Adrenal gland (tissue), 9 donors: ENCODE measurements at regions not wholly inside any gene's neighbourhood (a gene's known extent, or its start where the extent isn't known, plus 50 kb on each side); places are given as distances from the start of the nearest gene placed in this dataset.

Source experiments
- DNase-seq, 7 donors: peaks; one replicate each; pipeline ENCODE4 v3.0.0-alpha.2; 2019 to 2020
- H3K27ac ChIP-seq, 5 donors: fragments of 200-600 bp; sonication (generic) in 4 of 5; 1 replicate in 3 of 5; 2 replicates in 2 of 5; pipeline versions ENCODE4 v1.5.1 to v1.8.0; 2016 to 2020; ENCODE audit warnings: mild to moderate bottlenecking in 1 of 5
- H3K27me3 ChIP-seq: fragments of 200-600 bp; 2 replicates; pipeline ENCODE4 v1.8.0; 2021
- H3K36me3 ChIP-seq, 2 donors: fragments of 200-600 bp; replicated peaks in 1 of 2; 1 replicate in 1 of 2; 2 replicates in 1 of 2; pipeline versions ENCODE4 v1.5.1 to v1.8.0; 2018 to 2022
- H3K4me1 ChIP-seq, 2 donors: fragments of 200-600 bp; replicated peaks in 1 of 2; 1 replicate in 1 of 2; 2 replicates in 1 of 2; pipeline versions ENCODE4 v1.5.1 to v1.8.0; 2018 to 2021
- H3K4me3 ChIP-seq, 4 donors: fragments of 200-600 bp; sonication (generic) in 3 of 4; one replicate each; pipeline ENCODE4 v1.5.1; 2016 to 2018
- H3K9me3 ChIP-seq, 3 donors: fragments of 200-600 bp; sonication (generic) in 1 of 3; replicated peaks in 1 of 3; 1 replicate in 2 of 3; 2 replicates in 1 of 3; pipeline versions ENCODE4 v1.5.1 to v1.8.0; 2016 to 2021
- POLR2A ChIP-seq, 2 donors: fragments of 450-650 bp; IDR thresholded peaks; one replicate each; pipeline ENCODE4 v1.6.1; 2017; ENCODE audit warnings: antibody characterized with exemption in 2 of 2, mild to moderate bottlenecking in 2 of 2, moderate library complexity in 1 of 2
- WGBS, 4 donors: extraction: QIAGEN DNeasy Blood & Tissue Kit in 2 of 4; methylation state at CpG; one replicate each; pipeline versions ENCODE4 v1.1.5 to v1.1.7; 2013 to 2017; 5-methylcytosine and 5-hydroxymethylcytosine counted together
- intact Hi-C, 2 donors: fragments of 100-400 bp; cut with DNase I; formaldehyde crosslinking; loops; one replicate each; pipeline versions ENCODE4 v1.14.1 to v1.15.0; 2022 to 2023
- TF ChIP-seq, protein P1 (sequence below), 6 experiments: fragments of 450-650 bp in 4 of 6; fragments of 200-600 bp in 2 of 6; sonication (generic) in 1 of 6; IDR thresholded peaks; 1 replicate in 5 of 6; 2 replicates in 1 of 6; pipeline versions ENCODE4 v1.5.1 to v1.8.0; 2016 to 2021; ENCODE audit warnings: antibody characterized with exemption in 6 of 6, mild to moderate bottlenecking in 2 of 6, moderate library complexity in 1 of 6
- donor health status: healthy with polysubstance abuse.
- donor health status: Bipolar disorder and iron deficiency.
- donor health status: DM: yes; HTN: yes; CAD: no.
- donor health status: DM: no; HTN: no; CAD: no.
- donor health status: DM: no; HTN: no; CAD: no.

DNA sequence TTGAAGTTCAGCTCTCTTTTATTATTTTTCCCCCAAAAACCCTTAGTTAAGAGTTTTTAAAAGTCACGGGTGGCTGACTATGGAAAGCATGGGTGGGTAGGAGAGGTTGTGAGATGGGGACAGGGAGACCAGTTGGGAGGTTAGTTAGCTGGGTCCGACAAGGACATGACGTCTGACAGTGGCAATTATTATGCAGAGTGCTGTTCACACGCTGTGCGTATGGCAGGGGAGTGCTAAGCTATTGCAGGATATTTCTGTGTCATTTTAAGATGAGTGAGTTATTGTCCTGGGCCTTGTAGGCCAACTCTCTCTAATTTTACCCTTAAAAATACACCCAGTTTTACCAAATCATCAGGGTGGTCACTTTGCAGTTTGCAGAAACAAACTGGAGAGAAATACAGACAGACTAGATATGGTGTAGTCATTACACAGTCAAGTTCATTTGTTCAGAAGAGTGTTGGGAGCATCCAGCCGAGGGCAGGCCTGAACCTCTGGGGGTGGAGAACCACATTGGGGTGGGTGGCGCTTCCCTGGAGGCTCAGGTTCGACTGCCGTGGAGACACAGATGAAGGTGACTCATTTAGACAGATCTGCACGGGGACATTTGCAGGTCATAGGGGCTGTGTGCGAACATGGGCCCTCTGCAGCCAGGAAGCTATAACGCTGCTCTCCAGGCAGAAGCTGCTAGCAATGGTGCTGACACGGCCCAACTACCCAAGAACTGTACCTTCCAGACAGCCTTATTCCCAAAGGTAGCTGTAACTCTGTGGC, 307.6 kb downstream of the QKI start:
- intact Hi-C loops: no loop called here
- H3K36me3 ChIP-seq: no peaks in the 10 kb centered on the region
- H3K27me3 ChIP-seq: no peaks in the 10 kb centered on the region
- no peaks in the 10 kb centered on the region for H3K4me1 ChIP-seq
- H3K9me3 ChIP-seq: no peaks in the 10 kb centered on the region
- WGBS, 4 donors: 78 to 90% (median 83%) methylated on average over 10 to 13 of the region's 13 CpGs
- no peak overlapping the region for H3K4me3 ChIP-seq
- no peak overlapping the region for H3K27ac ChIP-seq
- DNase-seq: no peak
- TF ChIP-seq, protein P1, sequence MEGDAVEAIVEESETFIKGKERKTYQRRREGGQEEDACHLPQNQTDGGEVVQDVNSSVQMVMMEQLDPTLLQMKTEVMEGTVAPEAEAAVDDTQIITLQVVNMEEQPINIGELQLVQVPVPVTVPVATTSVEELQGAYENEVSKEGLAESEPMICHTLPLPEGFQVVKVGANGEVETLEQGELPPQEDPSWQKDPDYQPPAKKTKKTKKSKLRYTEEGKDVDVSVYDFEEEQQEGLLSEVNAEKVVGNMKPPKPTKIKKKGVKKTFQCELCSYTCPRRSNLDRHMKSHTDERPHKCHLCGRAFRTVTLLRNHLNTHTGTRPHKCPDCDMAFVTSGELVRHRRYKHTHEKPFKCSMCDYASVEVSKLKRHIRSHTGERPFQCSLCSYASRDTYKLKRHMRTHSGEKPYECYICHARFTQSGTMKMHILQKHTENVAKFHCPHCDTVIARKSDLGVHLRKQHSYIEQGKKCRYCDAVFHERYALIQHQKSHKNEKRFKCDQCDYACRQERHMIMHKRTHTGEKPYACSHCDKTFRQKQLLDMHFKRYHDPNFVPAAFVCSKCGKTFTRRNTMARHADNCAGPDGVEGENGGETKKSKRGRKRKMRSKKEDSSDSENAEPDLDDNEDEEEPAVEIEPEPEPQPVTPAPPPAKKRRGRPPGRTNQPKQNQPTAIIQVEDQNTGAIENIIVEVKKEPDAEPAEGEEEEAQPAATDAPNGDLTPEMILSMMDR (IDR thresholded peaks at IDR 0.05): no peak
- TF ChIP-seq POLR2A (IDR thresholded peaks at IDR 0.05): no peak

- Histone ChIP-seq H3K27me3 (no peaks in the 10 kb centered on the region), H3K9me3 (no peaks in the 10 kb centered on the region), H3K36me3 (no peaks in the 10 kb centered on the region), H3K4me3 (no peak overlapping the region), H3K27ac (no peak overlapping the region), H3K4me1 (no peaks in the 10 kb centered on the region)
- intact Hi-C loops: no loop called here
- no peak for DNase-seq
- TF ChIP-seq, protein P1 (IDR thresholded peaks at IDR 0.05): no peak
- TF ChIP-seq POLR2A (IDR thresholded peaks at IDR 0.05): no peak
- WGBS, 4 donors: 60 to 72% (median 71%) methylated on average over 1 of the region's 1 CpG
Observed at GRCh38 chr6:163721435-163721834, 306.9 kb downstream of the QKI start.

DNA sequence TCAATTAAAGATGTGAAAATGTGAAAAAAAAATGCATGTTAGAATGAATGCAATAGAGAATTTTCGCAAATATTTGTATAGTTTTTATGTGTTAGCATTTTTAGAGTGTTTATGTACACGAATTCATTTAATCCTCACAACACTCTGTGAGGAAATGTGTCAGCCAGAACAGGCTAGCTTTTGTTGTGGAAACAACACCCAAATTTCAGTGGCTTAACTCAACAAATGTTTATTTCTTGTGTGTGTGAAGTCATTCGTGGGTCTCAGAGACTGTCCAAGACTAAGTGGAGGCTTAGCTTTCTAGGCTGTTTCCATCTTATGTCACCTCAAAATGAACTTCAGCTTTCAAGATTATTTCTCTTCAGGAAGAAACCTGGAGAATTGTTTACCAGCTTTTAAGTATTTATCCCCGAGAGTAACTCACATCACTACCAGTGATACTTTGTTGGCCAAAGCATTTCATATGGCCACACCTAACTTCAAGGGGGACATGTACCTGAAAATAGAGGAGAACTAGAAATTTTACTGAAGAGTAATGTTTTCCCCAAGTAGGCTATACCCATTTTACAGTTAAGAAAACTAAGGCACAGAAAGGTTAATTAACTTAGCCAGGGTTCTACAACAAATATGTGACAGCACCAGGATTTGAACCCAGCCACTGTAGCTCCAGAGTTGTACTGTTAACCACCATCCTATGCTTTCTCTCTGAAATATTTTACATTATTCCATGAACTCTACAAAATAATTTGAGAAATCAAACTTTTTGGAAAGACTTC, 306.1 kb downstream of the QKI start:
- intact Hi-C loops: no loop called here
- no peak overlapping the region for H3K4me3 ChIP-seq
- DNase-seq: no peak
- H3K27ac ChIP-seq: no peak overlapping the region
- H3K27me3 ChIP-seq: no peaks in the 10 kb centered on the region
- H3K9me3 ChIP-seq: no peaks in the 10 kb centered on the region
- TF ChIP-seq POLR2A (IDR thresholded peaks at IDR 0.05): no peak
- TF ChIP-seq, protein P1 (IDR thresholded peaks at IDR 0.05): no peak
- no peaks in the 10 kb centered on the region for H3K36me3 ChIP-seq
- WGBS, 4 donors: 68 to 78% (median 75%) methylated on average over 4 of the region's 4 CpGs
- no peaks in the 10 kb centered on the region for H3K4me1 ChIP-seq

DNA sequence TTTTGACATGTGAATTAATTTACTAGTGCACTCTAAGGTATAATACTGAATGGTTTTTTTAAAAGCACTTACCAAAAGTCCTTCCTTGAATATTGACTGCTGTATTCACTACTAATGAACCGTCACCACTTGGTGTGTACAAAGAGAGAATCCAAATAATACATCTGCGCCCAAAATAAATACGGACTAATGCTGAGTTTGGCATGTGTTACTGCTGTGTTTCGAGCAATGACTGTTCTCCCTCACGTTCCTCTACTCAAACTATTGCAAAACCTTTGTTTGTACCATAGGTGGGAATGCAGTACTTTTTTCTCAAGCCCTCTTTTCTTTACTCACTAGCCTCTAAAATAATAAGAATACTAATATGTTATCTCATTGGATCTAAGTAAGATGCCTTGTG, 305.5 kb downstream of the QKI start:
- Histone ChIP-seq H3K4me1 (no peaks in the 10 kb centered on the region), H3K36me3 (no peaks in the 10 kb centered on the region), H3K27ac (no peak overlapping the region), H3K4me3 (no peak overlapping the region), H3K27me3 (no peaks in the 10 kb centered on the region), H3K9me3 (no peaks in the 10 kb centered on the region)
- no peak for DNase-seq
- 73 to 81% (median 76%) methylated on average over 5 of the region's 5 CpGs for WGBS, 4 donors
- intact Hi-C loops: no loop called here
- TF ChIP-seq, protein P1 (IDR thresholded peaks at IDR 0.05): no peak
- TF ChIP-seq POLR2A (IDR thresholded peaks at IDR 0.05): no peak
